PC-9 (cell line): ENCODE measurements at regions not wholly inside any gene's neighbourhood (a gene's known extent, or its start where the extent isn't known, plus 50 kb on each side); places are given as distances from the start of the nearest gene placed in this dataset.

Experiments used
- BruUV-seq: library from RNA; stranded (reverse); fragments of 400-500 nt; replicated peaks from 2 replicates; lab custom pipeline; 2021; lab: Mats Ljungman, UMichigan
- CTCF ChIA-PET: fragments of 300-600 bp; sonication (Branson Sonifier 250); formaldehyde crosslinking; loops from one replicate; lab custom pipeline; 2022; ENCODE audit warnings: antibody characterized with exemption; lab: Charles Lee
- POLR2A ChIA-PET: fragments of 300-600 bp; sonication (Branson Sonifier 250); formaldehyde crosslinking; loops from one replicate; lab custom pipeline; 2022; ENCODE audit warnings: antibody characterized with exemption; ENCODE audit not compliant: unreplicated experiment; lab: Charles Lee
- DNase-seq, 2 experiments: peaks; one replicate each; pipeline versions ENCODE4 v3.0.0 to v3.0.0-alpha.2; 2015 to 2022; ENCODE audit warnings: mixed read lengths in 1 of 2
- H2AFZ ChIP-seq: fragments of 200-600 bp; sonication (generic); 2 replicates; pipeline ENCODE4 v1.8.1; 2017; ENCODE audit warnings: antibody characterized with exemption
- H3F3A ChIP-seq: fragments of 200-600 bp; sonication (generic); 2 replicates; pipeline ENCODE4 v1.8.1; 2017; ENCODE audit warnings: antibody characterized with exemption, mild to moderate bottlenecking, low read depth; ENCODE audit not compliant: insufficient read depth
- H3K27ac ChIP-seq: fragments of 200-600 bp; sonication (generic); 2 replicates; pipeline ENCODE4 v1.6.1; 2016; ENCODE audit warnings: mixed run types
- H3K27me3 ChIP-seq: fragments of 200-600 bp; sonication (generic); 2 replicates; pipeline ENCODE4 v1.6.1; 2016; ENCODE audit warnings: low read depth, mixed run types; ENCODE audit not compliant: insufficient read depth
- H3K36me3 ChIP-seq: fragments of 200-600 bp; sonication (generic); 2 replicates; pipeline ENCODE4 v1.6.1; 2016; ENCODE audit warnings: low read depth, mixed run types
- H3K4me1 ChIP-seq: fragments of 200-600 bp; sonication (generic); replicated peaks from 2 replicates; pipeline ENCODE4 v1.6.1; 2016; ENCODE audit warnings: mixed run types; ENCODE audit not compliant: insufficient read depth
- H3K4me2 ChIP-seq: fragments of 200-600 bp; sonication (generic); 2 replicates; pipeline ENCODE4 v1.6.1; 2017; ENCODE audit warnings: mixed run types
- H3K4me3 ChIP-seq: fragments of 200-600 bp; sonication (generic); 2 replicates; pipeline ENCODE4 v1.6.1; 2016; ENCODE audit warnings: mixed run types
- H3K79me2 ChIP-seq: fragments of 200-600 bp; sonication (generic); 2 replicates; pipeline ENCODE4 v1.6.1; 2017; ENCODE audit warnings: low read depth, mixed run types
- H3K9me2 ChIP-seq: fragments of 200-600 bp; sonication (generic); 2 replicates; pipeline ENCODE4 v1.8.1; 2017; ENCODE audit warnings: mild to moderate bottlenecking; ENCODE audit not compliant: insufficient read depth
- H3K9me3 ChIP-seq: fragments of 200-600 bp; sonication (generic); 2 replicates; pipeline ENCODE4 v1.8.1; 2016; ENCODE audit warnings: low read depth; ENCODE audit not compliant: insufficient read depth
- H4K20me1 ChIP-seq: fragments of 200-600 bp; sonication (generic); 2 replicates; pipeline ENCODE4 v1.8.1; 2017; ENCODE audit not compliant: insufficient read depth
- EZH2 ChIP-seq: fragments of 200-600 bp; sonication (generic); IDR thresholded peaks from 2 replicates; pipeline ENCODE4 v1.8.0; 2017; ENCODE audit warnings: antibody characterized with exemption, low read depth
- intact Hi-C: fragments of 100-400 bp; cut with micrococcal nuclease; formaldehyde crosslinking; loops from one replicate; pipeline ENCODE4 v1.10.0; 2022; ENCODE audit not compliant: unreplicated experiment
- TF ChIP-seq, protein P1 (sequence below): fragments of 200-600 bp; sonication (generic); conservative IDR thresholded peaks from 2 replicates; pipeline ENCODE4 v1.6.1; 2017; ENCODE audit warnings: mixed run types, antibody characterized with exemption, mild to moderate bottlenecking, moderate library complexity

DNA sequence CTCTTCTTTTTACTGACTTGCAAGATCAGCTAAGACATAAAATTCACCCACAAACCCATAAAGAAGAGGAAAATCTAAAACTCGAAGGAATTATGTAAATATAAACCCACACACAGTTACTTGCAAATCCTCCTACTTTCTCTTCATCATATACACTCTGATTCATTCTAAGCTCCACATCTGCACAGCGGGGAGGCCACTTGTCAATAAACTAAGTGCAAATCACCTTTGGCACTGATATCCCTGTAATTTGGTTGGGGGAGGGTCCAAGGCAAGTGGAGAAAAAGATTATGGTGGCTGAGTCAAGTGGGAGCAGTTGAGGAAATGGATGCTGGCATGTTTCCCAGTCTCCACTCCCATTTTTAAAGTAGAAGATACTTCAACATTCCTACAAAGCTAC, 596.5 kb downstream of the MATN1 start:
- Histone ChIP-seq H3K9me3 (no peaks in the 10 kb centered on the region), H3K9me2 (no peaks in the 10 kb centered on the region), H3F3A (no peaks in the 10 kb centered on the region), H3K4me3 (no peak overlapping the region), H4K20me1 (no peaks in the 10 kb centered on the region), H3K79me2 (no peaks in the 10 kb centered on the region), H3K4me1 (no peaks in the 10 kb centered on the region), H2AFZ (no peak overlapping the region), H3K4me2 (no peak overlapping the region), H3K27me3 (peaks cover 15% of the 10 kb centered on the region), H3K36me3 (no peaks in the 10 kb centered on the region), H3K27ac (no peak overlapping the region)
- intact Hi-C loops = no loop called here
- POLR2A ChIA-PET = no interaction called here
- no peak for DNase-seq
- BruUV-seq = no TSS peak
- TF ChIP-seq, protein P1, sequence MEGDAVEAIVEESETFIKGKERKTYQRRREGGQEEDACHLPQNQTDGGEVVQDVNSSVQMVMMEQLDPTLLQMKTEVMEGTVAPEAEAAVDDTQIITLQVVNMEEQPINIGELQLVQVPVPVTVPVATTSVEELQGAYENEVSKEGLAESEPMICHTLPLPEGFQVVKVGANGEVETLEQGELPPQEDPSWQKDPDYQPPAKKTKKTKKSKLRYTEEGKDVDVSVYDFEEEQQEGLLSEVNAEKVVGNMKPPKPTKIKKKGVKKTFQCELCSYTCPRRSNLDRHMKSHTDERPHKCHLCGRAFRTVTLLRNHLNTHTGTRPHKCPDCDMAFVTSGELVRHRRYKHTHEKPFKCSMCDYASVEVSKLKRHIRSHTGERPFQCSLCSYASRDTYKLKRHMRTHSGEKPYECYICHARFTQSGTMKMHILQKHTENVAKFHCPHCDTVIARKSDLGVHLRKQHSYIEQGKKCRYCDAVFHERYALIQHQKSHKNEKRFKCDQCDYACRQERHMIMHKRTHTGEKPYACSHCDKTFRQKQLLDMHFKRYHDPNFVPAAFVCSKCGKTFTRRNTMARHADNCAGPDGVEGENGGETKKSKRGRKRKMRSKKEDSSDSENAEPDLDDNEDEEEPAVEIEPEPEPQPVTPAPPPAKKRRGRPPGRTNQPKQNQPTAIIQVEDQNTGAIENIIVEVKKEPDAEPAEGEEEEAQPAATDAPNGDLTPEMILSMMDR = no peak
- TF ChIP-seq EZH2 = no peak
- CTCF ChIA-PET = no interaction called here

DNA sequence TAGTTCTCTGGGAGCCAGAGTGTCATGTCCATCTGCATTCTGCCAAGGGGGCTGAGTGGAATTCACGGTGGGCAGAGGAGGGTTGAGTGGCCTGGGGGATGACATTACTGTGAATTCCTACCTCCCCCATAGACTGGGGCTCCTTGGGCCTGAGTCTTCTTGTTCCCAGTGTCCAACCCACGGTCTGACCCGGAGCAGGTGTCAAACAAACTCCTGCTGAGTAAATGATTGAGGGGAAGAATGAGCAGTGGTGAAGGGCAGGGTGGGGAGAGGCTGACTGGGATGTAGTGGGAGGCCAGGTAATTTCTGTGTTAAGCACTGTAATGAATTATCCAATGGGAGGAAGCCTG, 597.6 kb downstream of the MATN1 start:
- BruUV-seq = no TSS peak
- Histone ChIP-seq H3F3A (no peaks in the 10 kb centered on the region), H3K4me2 (no peak overlapping the region), H3K27me3 (peaks cover 19% of the 10 kb centered on the region), H4K20me1 (no peaks in the 10 kb centered on the region), H3K27ac (no peak overlapping the region), H3K4me3 (no peak overlapping the region), H3K9me2 (no peaks in the 10 kb centered on the region), H3K9me3 (no peaks in the 10 kb centered on the region), H2AFZ (no peak overlapping the region), H3K4me1 (no peaks in the 10 kb centered on the region), H3K36me3 (no peaks in the 10 kb centered on the region), H3K79me2 (no peaks in the 10 kb centered on the region)
- POLR2A ChIA-PET = no interaction called here
- TF ChIP-seq, protein P1 = no peak
- TF ChIP-seq EZH2 = no peak
- CTCF ChIA-PET = no interaction called here
- DNase-seq = no peak
- intact Hi-C loops = no loop called here

DNA sequence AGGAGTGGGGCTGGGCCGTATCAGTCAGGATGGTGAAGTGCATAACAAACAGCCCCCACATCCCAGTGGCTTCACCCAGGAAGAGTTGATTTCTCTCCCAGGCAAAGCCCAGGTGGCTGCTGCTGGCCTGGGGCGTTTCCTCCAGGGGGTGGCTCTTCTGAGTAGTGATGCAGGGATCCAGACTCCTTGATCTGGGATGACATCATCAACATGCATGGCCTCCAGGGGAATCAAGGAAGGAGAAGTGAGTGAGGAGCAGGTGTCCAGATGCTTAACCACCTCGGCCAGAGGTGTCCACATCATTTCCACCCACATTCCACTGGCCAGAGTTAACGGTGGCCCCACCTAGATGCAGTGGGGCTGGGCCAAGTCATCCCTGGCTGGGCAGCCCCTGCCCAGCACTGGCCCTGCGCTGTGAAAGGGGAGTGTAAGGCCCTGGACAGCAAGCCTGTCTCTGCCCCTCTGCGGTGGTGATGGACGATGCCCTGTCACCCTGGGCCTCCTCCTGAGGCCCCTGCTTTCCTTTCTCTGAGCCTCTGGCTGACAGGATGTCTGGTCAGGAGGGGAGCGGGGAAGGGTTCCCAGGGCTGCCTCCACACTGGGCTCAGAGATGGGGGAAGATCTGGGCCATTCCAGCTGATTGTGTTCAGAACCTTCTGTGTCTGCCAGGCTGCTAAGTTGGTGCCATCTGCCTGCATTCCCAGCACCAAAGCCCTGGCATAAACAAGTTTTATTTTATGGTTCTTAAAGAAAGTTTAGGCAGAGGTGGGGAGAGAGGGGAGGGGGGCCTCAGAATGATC, 598.2 kb downstream of the MATN1 start:
- POLR2A ChIA-PET = no interaction called here
- Histone ChIP-seq H4K20me1 (no peaks in the 10 kb centered on the region), H3K9me2 (no peaks in the 10 kb centered on the region), H3K4me2 (no peak overlapping the region), H3K79me2 (no peaks in the 10 kb centered on the region), H3K27ac (no peak overlapping the region), H3F3A (no peaks in the 10 kb centered on the region), H3K4me1 (no peaks in the 10 kb centered on the region), H3K36me3 (no peaks in the 10 kb centered on the region), H3K27me3 (peaks cover 24% of the 10 kb centered on the region), H3K9me3 (no peaks in the 10 kb centered on the region), H2AFZ (no peak overlapping the region), H3K4me3 (no peak overlapping the region)
- BruUV-seq = no TSS peak
- TF ChIP-seq, protein P1 = no peak
- no peak for TF ChIP-seq EZH2
- no peak for DNase-seq
- CTCF ChIA-PET = no interaction called here
- intact Hi-C loops = no loop called here
